ENCODE measurements at regions not wholly inside any gene's neighbourhood (a gene's known extent, or its start where the extent isn't known, plus 50 kb on each side); places are given as distances from the start of the nearest gene placed in this dataset.
"Not testable (repeated sequence)": the region's sequence is repeated elsewhere in the genome, so short reads cannot be mapped to it uniquely, and the experiment has no call there.

- H3K36me3 ChIP-seq (ENCODE audit: control insufficient read depth, insufficient read depth, low read length); in situ Hi-C loops (cut with MboI; ENCODE audit: low sequenced_read_pairs); H3K56ac ChIP-seq (ENCODE audit: extremely low read depth, insufficient read depth, low read length); H3K4me3 ChIP-seq (ENCODE audit: insufficient read depth, low read depth, low read length); H2BK5ac ChIP-seq (ENCODE audit: low read depth, low read length, poor library complexity, severe bottlenecking); H4K8ac ChIP-seq (ENCODE audit: low read depth in 2 of 2, low read length in 2 of 2); H3K14ac ChIP-seq (replicated peaks; ENCODE audit: low read depth, low read length); H3K27ac ChIP-seq (ENCODE audit: insufficient read depth, low read length); H3K18ac ChIP-seq (ENCODE audit: low read depth, low read length); CTCF ChIA-PET; H2BK15ac ChIP-seq (ENCODE audit: low read depth, low read length); H3K27me3 ChIP-seq (ENCODE audit: control insufficient read depth, insufficient read depth, low read length); H2BK20ac ChIP-seq (ENCODE audit: low read depth, low read length); H3K9ac ChIP-seq (ENCODE audit: low read depth, low read length); H3K79me1 ChIP-seq (ENCODE audit: low read depth in 1 of 2, low read length in 2 of 2); H4K91ac ChIP-seq (ENCODE audit: insufficient read depth, low read depth, low read length); H2AFZ ChIP-seq (replicated peaks; ENCODE audit: low read length, poor library complexity); POLR2A ChIA-PET (ENCODE audit: unreplicated experiment); H2AK9ac ChIP-seq (replicated peaks; ENCODE audit: low read depth, low read length, poor library complexity); dilution Hi-C loops (cut with HindIII; ENCODE audit: low sequenced_read_pairs, unreplicated experiment); H3K23ac ChIP-seq (ENCODE audit: low read depth, low read length); H4K5ac ChIP-seq (ENCODE audit: low read depth, low read length); DNase-seq; H3K4ac ChIP-seq (ENCODE audit: low read depth, low read length); ATAC-seq (ENCODE audit: low read depth); BruUV-seq (replicated peaks); H3K4me1 ChIP-seq (ENCODE audit: control insufficient read depth, insufficient read depth, low read length); H2BK120ac ChIP-seq (ENCODE audit: low read depth, low read length); H3K4me2 ChIP-seq (ENCODE audit: low read depth, low read length); H3K9me1 ChIP-seq (ENCODE audit: insufficient read depth, low read length); H2AK5ac ChIP-seq (ENCODE audit: low read depth, low read length); H3K9me3 ChIP-seq (ENCODE audit: control insufficient read depth, insufficient read depth, low read length); H4K20me1 ChIP-seq (ENCODE audit: insufficient read depth, low read length); intact Hi-C loops (cut with micrococcal nuclease): not testable (repeated sequence)
- no CpG with 5 or more reads among the region's 4 CpGs for WGBS, 2 experiments (ENCODE audit: extremely low coverage in 2 of 2, insufficient read length in 1 of 2)
These were observed 156.6 kb downstream of the NPIPA7 start for GRCh38 chr16:16535565-16535964.

GRCh38 chr16:16536151-16536550 is 157.2 kb downstream of the NPIPA7 start:
- CTCF ChIA-PET; H2AK5ac ChIP-seq (ENCODE audit: low read depth, low read length); H3K27me3 ChIP-seq (ENCODE audit: control insufficient read depth, insufficient read depth, low read length); H3K9me3 ChIP-seq (ENCODE audit: control insufficient read depth, insufficient read depth, low read length); H3K56ac ChIP-seq (ENCODE audit: extremely low read depth, insufficient read depth, low read length); ATAC-seq (ENCODE audit: low read depth); H3K4me3 ChIP-seq (ENCODE audit: insufficient read depth, low read depth, low read length); H3K9ac ChIP-seq (ENCODE audit: low read depth, low read length); H4K8ac ChIP-seq (ENCODE audit: low read depth in 2 of 2, low read length in 2 of 2); H4K91ac ChIP-seq (ENCODE audit: insufficient read depth, low read depth, low read length); H4K20me1 ChIP-seq (ENCODE audit: insufficient read depth, low read length); H3K9me1 ChIP-seq (ENCODE audit: insufficient read depth, low read length); H3K27ac ChIP-seq (ENCODE audit: insufficient read depth, low read length); H2BK15ac ChIP-seq (ENCODE audit: low read depth, low read length); in situ Hi-C loops (cut with MboI; ENCODE audit: low sequenced_read_pairs); dilution Hi-C loops (cut with HindIII; ENCODE audit: low sequenced_read_pairs, unreplicated experiment); H4K5ac ChIP-seq (ENCODE audit: low read depth, low read length); H3K23ac ChIP-seq (ENCODE audit: low read depth, low read length); H2AK9ac ChIP-seq (replicated peaks; ENCODE audit: low read depth, low read length, poor library complexity); H3K4me1 ChIP-seq (ENCODE audit: control insufficient read depth, insufficient read depth, low read length); H3K79me1 ChIP-seq (ENCODE audit: low read depth in 1 of 2, low read length in 2 of 2); DNase-seq; H3K36me3 ChIP-seq (ENCODE audit: control insufficient read depth, insufficient read depth, low read length); H2AFZ ChIP-seq (replicated peaks; ENCODE audit: low read length, poor library complexity); intact Hi-C loops (cut with micrococcal nuclease); H3K4me2 ChIP-seq (ENCODE audit: low read depth, low read length); H2BK20ac ChIP-seq (ENCODE audit: low read depth, low read length); H3K4ac ChIP-seq (ENCODE audit: low read depth, low read length); POLR2A ChIA-PET (ENCODE audit: unreplicated experiment); H3K14ac ChIP-seq (replicated peaks; ENCODE audit: low read depth, low read length); H2BK5ac ChIP-seq (ENCODE audit: low read depth, low read length, poor library complexity, severe bottlenecking); H2BK120ac ChIP-seq (ENCODE audit: low read depth, low read length); H3K18ac ChIP-seq (ENCODE audit: low read depth, low read length); BruUV-seq (replicated peaks): not testable (repeated sequence)
- no CpG with 5 or more reads among the region's 3 CpGs for WGBS, 2 experiments (ENCODE audit: extremely low coverage in 2 of 2, insufficient read length in 1 of 2)
